ENCODE measurements at regions not wholly inside any gene's neighbourhood (a gene's known extent, or its start where the extent isn't known, plus 50 kb on each side); places are given as distances from the start of the nearest gene placed in this dataset.
A peak's percentile ranks its signal among the peaks of the same experiment; 100 is the strongest.

- no peak for DNase-seq (ENCODE audit: low read depth in 6 of 9, low spot score in 9 of 9)
- WGBS = 98% methylated on average over 7 of the region's 7 CpGs
- no peaks in the 10 kb centered on the region for H3K27me3 ChIP-seq (ENCODE audit: control insufficient read depth in 2 of 2, insufficient read depth in 1 of 2, low read length in 1 of 2)
- no peak overlapping the region for H3K4me3 ChIP-seq (ENCODE audit: low read length in 2 of 2)
- peaks cover 0 to 6% of the 10 kb centered on the region in 2 donors for H3K9me3 ChIP-seq (ENCODE audit: control insufficient read depth in 2 of 2, insufficient read depth in 1 of 2, low read length in 1 of 2)
- no peaks in the 10 kb centered on the region for H3K36me3 ChIP-seq (ENCODE audit: control insufficient read depth in 2 of 2, insufficient read depth in 2 of 2, low read length in 1 of 2)
- peaks cover 0 to 12% of the 10 kb centered on the region in 2 donors for H3K4me1 ChIP-seq (ENCODE audit: control insufficient read depth in 2 of 2, insufficient read depth in 2 of 2, low read length in 2 of 2)
- no peak overlapping the region for H3K27ac ChIP-seq (ENCODE audit: low read depth in 1 of 2, low read length in 1 of 2)
Measured at GRCh38 chr3:57009802-57010201, 50.7 kb upstream of the SPATA12 start.

GRCh38 chr3:57009367-57009766, 51.1 kb upstream of the SPATA12 start:
- peaks cover 0 to 12% of the 10 kb centered on the region in 2 donors for H3K4me1 ChIP-seq (ENCODE audit: control insufficient read depth in 2 of 2, insufficient read depth in 2 of 2, low read length in 2 of 2)
- H3K9me3 ChIP-seq (ENCODE audit: control insufficient read depth in 2 of 2, insufficient read depth in 1 of 2, low read length in 1 of 2) = peaks cover 0 to 6% of the 10 kb centered on the region in 2 donors
- H3K36me3 ChIP-seq (ENCODE audit: control insufficient read depth in 2 of 2, insufficient read depth in 2 of 2, low read length in 1 of 2) = no peaks in the 10 kb centered on the region
- no peaks in the 10 kb centered on the region for H3K27me3 ChIP-seq (ENCODE audit: control insufficient read depth in 2 of 2, insufficient read depth in 1 of 2, low read length in 1 of 2)
- DNase-seq (ENCODE audit: low read depth in 6 of 9, low spot score in 9 of 9) = no peak
- no peak overlapping the region for H3K4me3 ChIP-seq (ENCODE audit: low read length in 2 of 2)
- WGBS = 97% methylated on average over 7 of the region's 7 CpGs
- H3K27ac ChIP-seq (ENCODE audit: low read depth in 1 of 2, low read length in 1 of 2) = no peak overlapping the region

GRCh38 chr3:57007521-57008460, 52.7 kb upstream of the SPATA12 start:
- WGBS = 69% methylated on average over 18 of the region's 18 CpGs
- Histone ChIP-seq H3K9me3 (ENCODE audit: control insufficient read depth in 2 of 2, insufficient read depth in 1 of 2, low read length in 1 of 2) (peaks cover 0 to 3% of the 10 kb centered on the region in 2 donors), H3K4me1 (ENCODE audit: control insufficient read depth in 2 of 2, insufficient read depth in 2 of 2, low read length in 2 of 2) (peaks cover 0 to 12% of the 10 kb centered on the region in 2 donors), H3K27me3 (ENCODE audit: control insufficient read depth in 2 of 2, insufficient read depth in 1 of 2, low read length in 1 of 2) (no peaks in the 10 kb centered on the region), H3K36me3 (ENCODE audit: control insufficient read depth in 2 of 2, insufficient read depth in 2 of 2, low read length in 1 of 2) (no peaks in the 10 kb centered on the region), H3K27ac (ENCODE audit: low read depth in 1 of 2, low read length in 1 of 2) (peak overlapping the region; percentile 73 to 80), H3K4me3 (ENCODE audit: low read length in 2 of 2) (no peak overlapping the region)
- DNase-seq (ENCODE audit: low read depth in 6 of 9, low spot score in 9 of 9) = peak in 1 of 9 donors; percentile 25

- Histone ChIP-seq H3K4me3 (ENCODE audit: low read length in 2 of 2) (no peak overlapping the region), H3K36me3 (ENCODE audit: control insufficient read depth in 2 of 2, insufficient read depth in 2 of 2, low read length in 1 of 2) (no peaks in the 10 kb centered on the region), H3K9me3 (ENCODE audit: control insufficient read depth in 2 of 2, insufficient read depth in 1 of 2, low read length in 1 of 2) (no peaks in the 10 kb centered on the region), H3K27ac (ENCODE audit: low read depth in 1 of 2, low read length in 1 of 2) (peak overlapping the region; percentile 65 to 75), H3K4me1 (ENCODE audit: control insufficient read depth in 2 of 2, insufficient read depth in 2 of 2, low read length in 2 of 2) (peaks cover 0 to 12% of the 10 kb centered on the region in 2 donors), H3K27me3 (ENCODE audit: control insufficient read depth in 2 of 2, insufficient read depth in 1 of 2, low read length in 1 of 2) (no peaks in the 10 kb centered on the region)
- DNase-seq (ENCODE audit: low read depth in 6 of 9, low spot score in 9 of 9) = no peak
- WGBS = 85% methylated on average over 7 of the region's 7 CpGs
Measured at GRCh38 chr3:57006949-57007419, 53.5 kb upstream of the SPATA12 start.

GRCh38 chr3:57006179-57006657, 54.2 kb upstream of the SPATA12 start:
- peak in 1 of 9 donors; percentile 6 for DNase-seq (ENCODE audit: low read depth in 6 of 9, low spot score in 9 of 9)
- no peak overlapping the region for H3K4me3 ChIP-seq (ENCODE audit: low read length in 2 of 2)
- H3K4me1 ChIP-seq (ENCODE audit: control insufficient read depth in 2 of 2, insufficient read depth in 2 of 2, low read length in 2 of 2) = peaks cover 0 to 12% of the 10 kb centered on the region in 2 donors
- H3K27ac ChIP-seq (ENCODE audit: low read depth in 1 of 2, low read length in 1 of 2) = peak overlapping the region; percentile 65 to 77
- H3K27me3 ChIP-seq (ENCODE audit: control insufficient read depth in 2 of 2, insufficient read depth in 1 of 2, low read length in 1 of 2) = no peaks in the 10 kb centered on the region
- no peaks in the 10 kb centered on the region for H3K9me3 ChIP-seq (ENCODE audit: control insufficient read depth in 2 of 2, insufficient read depth in 1 of 2, low read length in 1 of 2)
- WGBS = 95% methylated on average over 11 of the region's 11 CpGs
- no peaks in the 10 kb centered on the region for H3K36me3 ChIP-seq (ENCODE audit: control insufficient read depth in 2 of 2, insufficient read depth in 2 of 2, low read length in 1 of 2)

GRCh38 chr3:57004229-57004628, 56.2 kb upstream of the SPATA12 start:
- Histone ChIP-seq H3K4me1 (ENCODE audit: control insufficient read depth in 2 of 2, insufficient read depth in 2 of 2, low read length in 2 of 2) (peaks cover 0 to 10% of the 10 kb centered on the region in 2 donors), H3K36me3 (ENCODE audit: control insufficient read depth in 2 of 2, insufficient read depth in 2 of 2, low read length in 1 of 2) (no peaks in the 10 kb centered on the region), H3K27ac (ENCODE audit: low read depth in 1 of 2, low read length in 1 of 2) (peak overlapping the region in 1 of 2 donors; percentile 57), H3K9me3 (ENCODE audit: control insufficient read depth in 2 of 2, insufficient read depth in 1 of 2, low read length in 1 of 2) (no peaks in the 10 kb centered on the region), H3K27me3 (ENCODE audit: control insufficient read depth in 2 of 2, insufficient read depth in 1 of 2, low read length in 1 of 2) (no peaks in the 10 kb centered on the region), H3K4me3 (ENCODE audit: low read length in 2 of 2) (no peak overlapping the region)
- WGBS = 84% methylated on average over 6 of the region's 6 CpGs
- peak in 1 of 9 donors; percentile 23 for DNase-seq (ENCODE audit: low read depth in 6 of 9, low spot score in 9 of 9)

GRCh38 chr3:57003676-57004075, 56.8 kb upstream of the SPATA12 start:
- Histone ChIP-seq H3K4me3 (ENCODE audit: low read length in 2 of 2) (no peak overlapping the region), H3K9me3 (ENCODE audit: control insufficient read depth in 2 of 2, insufficient read depth in 1 of 2, low read length in 1 of 2) (no peaks in the 10 kb centered on the region), H3K27ac (ENCODE audit: low read depth in 1 of 2, low read length in 1 of 2) (peak overlapping the region in 1 of 2 donors; percentile 36), H3K27me3 (ENCODE audit: control insufficient read depth in 2 of 2, insufficient read depth in 1 of 2, low read length in 1 of 2) (no peaks in the 10 kb centered on the region), H3K36me3 (ENCODE audit: control insufficient read depth in 2 of 2, insufficient read depth in 2 of 2, low read length in 1 of 2) (no peaks in the 10 kb centered on the region), H3K4me1 (ENCODE audit: control insufficient read depth in 2 of 2, insufficient read depth in 2 of 2, low read length in 2 of 2) (peaks cover 0 to 10% of the 10 kb centered on the region in 2 donors)
- WGBS = 96% methylated on average over 2 of the region's 2 CpGs
- no peak for DNase-seq (ENCODE audit: low read depth in 6 of 9, low spot score in 9 of 9)

GRCh38 chr3:57001356-57001755, 59.1 kb upstream of the SPATA12 start:
- Histone ChIP-seq H3K27ac (ENCODE audit: low read depth in 1 of 2, low read length in 1 of 2) (no peak overlapping the region), H3K36me3 (ENCODE audit: control insufficient read depth in 2 of 2, insufficient read depth in 2 of 2, low read length in 1 of 2) (no peaks in the 10 kb centered on the region), H3K27me3 (ENCODE audit: control insufficient read depth in 2 of 2, insufficient read depth in 1 of 2, low read length in 1 of 2) (no peaks in the 10 kb centered on the region), H3K4me1 (ENCODE audit: control insufficient read depth in 2 of 2, insufficient read depth in 2 of 2, low read length in 2 of 2) (peaks cover 0 to 6% of the 10 kb centered on the region in 2 donors), H3K4me3 (ENCODE audit: low read length in 2 of 2) (no peak overlapping the region), H3K9me3 (ENCODE audit: control insufficient read depth in 2 of 2, insufficient read depth in 1 of 2, low read length in 1 of 2) (no peaks in the 10 kb centered on the region)
- no peak for DNase-seq (ENCODE audit: low read depth in 6 of 9, low spot score in 9 of 9)
- WGBS = 93% methylated on average over 5 of the region's 5 CpGs

GRCh38 chr3:57000012-57000411, 60.5 kb upstream of the SPATA12 start:
- Histone ChIP-seq H3K27me3 (ENCODE audit: control insufficient read depth in 2 of 2, insufficient read depth in 1 of 2, low read length in 1 of 2) (no peaks in the 10 kb centered on the region), H3K9me3 (ENCODE audit: control insufficient read depth in 2 of 2, insufficient read depth in 1 of 2, low read length in 1 of 2) (peaks cover 0 to 3% of the 10 kb centered on the region in 2 donors), H3K27ac (ENCODE audit: low read depth in 1 of 2, low read length in 1 of 2) (no peak overlapping the region), H3K4me3 (ENCODE audit: low read length in 2 of 2) (no peak overlapping the region), H3K4me1 (ENCODE audit: control insufficient read depth in 2 of 2, insufficient read depth in 2 of 2, low read length in 2 of 2) (peaks cover 0 to 3% of the 10 kb centered on the region in 2 donors), H3K36me3 (ENCODE audit: control insufficient read depth in 2 of 2, insufficient read depth in 2 of 2, low read length in 1 of 2) (no peaks in the 10 kb centered on the region)
- 98% methylated on average over 4 of the region's 4 CpGs for WGBS
- DNase-seq (ENCODE audit: low read depth in 6 of 9, low spot score in 9 of 9) = no peak
